ENCODE measurements at regions not wholly inside any gene's neighbourhood (a gene's known extent, or its start where the extent isn't known, plus 50 kb on each side); places are given as distances from the start of the nearest gene placed in this dataset.
"Not testable (repeated sequence)": the region's sequence is repeated elsewhere in the genome, so short reads cannot be mapped to it uniquely, and the experiment has no call there.

GRCh38 chr6:86511962-86512361 is 425.4 kb upstream of the HTR1E start:
- DNase-seq (ENCODE audit: low spot score), result no peak
- Histone ChIP-seq H3K4me1 (replicated peaks) (no peaks in the 10 kb centered on the region), H3K27me3 (replicated peaks; ENCODE audit: insufficient read depth) (no peaks in the 10 kb centered on the region), H3K9me3 (no peaks in the 10 kb centered on the region), H3K4me3 (no peak overlapping the region), H3K27ac (no peak overlapping the region), H3K36me3 (no peaks in the 10 kb centered on the region)
- intact Hi-C loops (cut with DNase I), result no loop called here
- TF ChIP-seq CTCF (IDR thresholded peaks at IDR 0.05), result no peak
- TF ChIP-seq POLR2AphosphoS5 (IDR thresholded peaks at IDR 0.05), result no peak
- TF ChIP-seq POLR2A (IDR thresholded peaks at IDR 0.05), result no peak

- Histone ChIP-seq H3K27ac (no peak overlapping the region), H3K4me3 (no peak overlapping the region), H3K4me1 (replicated peaks) (no peaks in the 10 kb centered on the region), H3K27me3 (replicated peaks; ENCODE audit: insufficient read depth) (no peaks in the 10 kb centered on the region), H3K9me3 (no peaks in the 10 kb centered on the region), H3K36me3 (no peaks in the 10 kb centered on the region)
- intact Hi-C loops (cut with DNase I), result no loop called here
- no peak for DNase-seq (ENCODE audit: low spot score)
- TF ChIP-seq CTCF (IDR thresholded peaks at IDR 0.05) (no peak), POLR2A (IDR thresholded peaks at IDR 0.05) (no peak), POLR2AphosphoS5 (IDR thresholded peaks at IDR 0.05) (no peak)
- WGBS, result 79% methylated on average over 3 of the region's 3 CpGs
Observed at GRCh38 chr6:86508230-86508629, 429.1 kb upstream of the HTR1E start.

- Histone ChIP-seq H3K4me3 (no peak overlapping the region), H3K27ac (no peak overlapping the region), H3K9me3 (no peaks in the 10 kb centered on the region), H3K4me1 (replicated peaks) (no peaks in the 10 kb centered on the region), H3K36me3 (no peaks in the 10 kb centered on the region), H3K27me3 (replicated peaks; ENCODE audit: insufficient read depth) (no peaks in the 10 kb centered on the region)
- no peak for DNase-seq (ENCODE audit: low spot score)
- TF ChIP-seq POLR2AphosphoS5 (IDR thresholded peaks at IDR 0.05) (no peak), POLR2A (IDR thresholded peaks at IDR 0.05) (no peak), CTCF (IDR thresholded peaks at IDR 0.05) (no peak)
- WGBS, result 34% methylated on average over 3 of the region's 3 CpGs
- intact Hi-C loops (cut with DNase I), result no loop called here
Observed at GRCh38 chr6:86502497-86502896, 434.8 kb upstream of the HTR1E start.

- H3K4me3 ChIP-seq, result no peak overlapping the region
- H3K36me3 ChIP-seq, result no peaks in the 10 kb centered on the region
- intact Hi-C loops (cut with DNase I), result no loop called here
- H3K4me1 ChIP-seq (replicated peaks), result no peaks in the 10 kb centered on the region
- H3K27ac ChIP-seq, result no peak overlapping the region
- no peaks in the 10 kb centered on the region for H3K27me3 ChIP-seq (replicated peaks; ENCODE audit: insufficient read depth)
- no peak for DNase-seq (ENCODE audit: low spot score)
- TF ChIP-seq POLR2A (IDR thresholded peaks at IDR 0.05), result no peak
- TF ChIP-seq POLR2AphosphoS5 (IDR thresholded peaks at IDR 0.05), result no peak
- no peak for TF ChIP-seq CTCF (IDR thresholded peaks at IDR 0.05)
- 33% methylated on average over 2 of the region's 2 CpGs for WGBS
- no peaks in the 10 kb centered on the region for H3K9me3 ChIP-seq
Observed at GRCh38 chr6:86500035-86500434, 437.3 kb upstream of the HTR1E start.

GRCh38 chr6:86489042-86489441 is 448.3 kb upstream of the HTR1E start:
- DNase-seq (ENCODE audit: low spot score); H3K4me1 ChIP-seq (replicated peaks); H3K36me3 ChIP-seq; intact Hi-C loops (cut with DNase I); H3K27me3 ChIP-seq (replicated peaks; ENCODE audit: insufficient read depth); H3K4me3 ChIP-seq; H3K27ac ChIP-seq; H3K9me3 ChIP-seq: not testable (repeated sequence)
- WGBS, result 35% methylated on average over 3 of the region's 3 CpGs

Measured in prostate gland (tissue), 2 donors.